ENCODE measurements at regions not wholly inside any gene's neighbourhood (a gene's known extent, or its start where the extent isn't known, plus 50 kb on each side); places are given as distances from the start of the nearest gene placed in this dataset.

DNA sequence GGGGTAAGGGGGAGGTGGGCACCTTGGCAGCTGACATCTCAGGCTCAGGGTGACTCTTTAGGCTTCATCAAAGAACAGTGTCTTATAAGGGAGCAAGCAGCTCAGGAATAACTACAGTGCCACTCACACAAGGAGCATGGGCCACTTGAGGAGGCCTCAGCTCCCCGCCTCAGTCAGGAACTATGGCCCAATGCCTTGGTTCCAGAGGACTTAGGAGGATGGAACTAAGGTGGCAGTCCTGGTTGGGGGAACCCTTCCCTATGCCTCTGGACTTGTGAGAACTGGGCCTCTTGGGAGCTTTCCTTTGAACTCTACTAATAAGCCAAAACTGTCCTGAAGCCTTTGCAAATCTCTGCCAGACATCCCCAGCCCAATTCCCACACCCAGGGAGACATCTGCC is 160.6 kb downstream of the EFNB1 start:
- TF ChIP-seq, protein P1, sequence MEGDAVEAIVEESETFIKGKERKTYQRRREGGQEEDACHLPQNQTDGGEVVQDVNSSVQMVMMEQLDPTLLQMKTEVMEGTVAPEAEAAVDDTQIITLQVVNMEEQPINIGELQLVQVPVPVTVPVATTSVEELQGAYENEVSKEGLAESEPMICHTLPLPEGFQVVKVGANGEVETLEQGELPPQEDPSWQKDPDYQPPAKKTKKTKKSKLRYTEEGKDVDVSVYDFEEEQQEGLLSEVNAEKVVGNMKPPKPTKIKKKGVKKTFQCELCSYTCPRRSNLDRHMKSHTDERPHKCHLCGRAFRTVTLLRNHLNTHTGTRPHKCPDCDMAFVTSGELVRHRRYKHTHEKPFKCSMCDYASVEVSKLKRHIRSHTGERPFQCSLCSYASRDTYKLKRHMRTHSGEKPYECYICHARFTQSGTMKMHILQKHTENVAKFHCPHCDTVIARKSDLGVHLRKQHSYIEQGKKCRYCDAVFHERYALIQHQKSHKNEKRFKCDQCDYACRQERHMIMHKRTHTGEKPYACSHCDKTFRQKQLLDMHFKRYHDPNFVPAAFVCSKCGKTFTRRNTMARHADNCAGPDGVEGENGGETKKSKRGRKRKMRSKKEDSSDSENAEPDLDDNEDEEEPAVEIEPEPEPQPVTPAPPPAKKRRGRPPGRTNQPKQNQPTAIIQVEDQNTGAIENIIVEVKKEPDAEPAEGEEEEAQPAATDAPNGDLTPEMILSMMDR (IDR thresholded peaks at IDR 0.05): no peak
- TF ChIP-seq POLR2AphosphoS5 (IDR thresholded peaks at IDR 0.05; ENCODE audit: insufficient read depth in 1 of 2, low read depth in 1 of 2): no peak
